ENCODE measurements at regions not wholly inside any gene's neighbourhood (a gene's known extent, or its start where the extent isn't known, plus 50 kb on each side); places are given as distances from the start of the nearest gene placed in this dataset.
A peak's percentile ranks its signal among the peaks of the same experiment; 100 is the strongest.

- no peak for DNase-seq
These were observed 183.2 kb upstream of the MYL2 start for GRCh38 chr12:111103583-111103982.

GRCh38 chr12:111102102-111102739, 181.8 kb upstream of the MYL2 start:
- DNase-seq, result no peak

- no peak for DNase-seq
These were observed 180.6 kb upstream of the MYL2 start for GRCh38 chr12:111101003-111101402.

GRCh38 chr12:111100554-111100953, 180.2 kb upstream of the MYL2 start:
- no peak for DNase-seq

- no peak for DNase-seq
These were observed 179.6 kb upstream of the MYL2 start for GRCh38 chr12:111100003-111100402.

GRCh38 chr12:111099186-111099585, 178.8 kb upstream of the MYL2 start:
- no peak for DNase-seq

GRCh38 chr12:111094157-111095010, 174.0 kb upstream of the MYL2 start:
- DNase-seq, result no peak

- DNase-seq, result peak; percentile 11 to 32
These were observed 173.2 kb upstream of the MYL2 start for GRCh38 chr12:111093428-111094142.

GRCh38 chr12:111091051-111091450, 170.7 kb upstream of the MYL2 start:
- DNase-seq, result no peak

GRCh38 chr12:111089616-111090015, 169.2 kb upstream of the MYL2 start:
- DNase-seq, result no peak

- DNase-seq, result no peak
These were observed 168.0 kb upstream of the MYL2 start for GRCh38 chr12:111088409-111088808.

- DNase-seq, result no peak
These were observed 166.7 kb upstream of the MYL2 start for GRCh38 chr12:111086947-111087700.

- no peak for DNase-seq
These were observed 164.7 kb upstream of the MYL2 start for GRCh38 chr12:111085096-111085495.

GRCh38 chr12:111084605-111085004, 164.2 kb upstream of the MYL2 start:
- no peak for DNase-seq

GRCh38 chr12:111084158-111084557, 163.8 kb upstream of the MYL2 start:
- no peak for DNase-seq

GRCh38 chr12:111081600-111081999, 161.2 kb upstream of the MYL2 start:
- DNase-seq, result no peak

- no peak for DNase-seq
These were observed 158.4 kb upstream of the MYL2 start for GRCh38 chr12:111078731-111079130.

GRCh38 chr12:111076611-111077451, 156.5 kb upstream of the MYL2 start:
- no peak for DNase-seq

GRCh38 chr12:111076199-111076598, 155.8 kb upstream of the MYL2 start:
- DNase-seq, result no peak

GRCh38 chr12:111074965-111075364, 154.6 kb upstream of the MYL2 start:
- no peak for DNase-seq

- DNase-seq, result no peak
These were observed 154.2 kb upstream of the MYL2 start for GRCh38 chr12:111074559-111074958.

- no peak for DNase-seq
These were observed 153.0 kb upstream of the MYL2 start for GRCh38 chr12:111073370-111073769.
